ENCODE measurements at regions not wholly inside any gene's neighbourhood (a gene's known extent, or its start where the extent isn't known, plus 50 kb on each side); places are given as distances from the start of the nearest gene placed in this dataset.

DNA sequence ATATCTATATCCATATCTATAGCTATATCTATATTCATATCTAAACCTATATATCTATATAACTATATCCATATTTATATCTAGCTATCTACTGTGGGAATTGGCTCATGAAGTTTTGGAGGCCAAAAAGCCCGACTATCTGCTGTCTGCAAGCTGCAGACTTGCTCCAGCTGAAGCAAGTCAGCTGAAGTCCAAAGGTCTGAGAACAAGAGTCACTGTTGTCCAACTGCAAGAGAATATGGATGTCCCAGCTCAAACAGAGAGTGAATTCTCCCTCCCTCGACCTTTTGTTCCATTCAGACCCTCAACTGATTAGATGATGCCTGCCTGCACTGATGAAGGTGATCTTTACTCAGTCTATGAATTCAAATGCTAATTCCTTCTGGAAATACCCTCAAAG is 63.3 kb upstream of the VCX start:
- TF ChIP-seq, protein P1, sequence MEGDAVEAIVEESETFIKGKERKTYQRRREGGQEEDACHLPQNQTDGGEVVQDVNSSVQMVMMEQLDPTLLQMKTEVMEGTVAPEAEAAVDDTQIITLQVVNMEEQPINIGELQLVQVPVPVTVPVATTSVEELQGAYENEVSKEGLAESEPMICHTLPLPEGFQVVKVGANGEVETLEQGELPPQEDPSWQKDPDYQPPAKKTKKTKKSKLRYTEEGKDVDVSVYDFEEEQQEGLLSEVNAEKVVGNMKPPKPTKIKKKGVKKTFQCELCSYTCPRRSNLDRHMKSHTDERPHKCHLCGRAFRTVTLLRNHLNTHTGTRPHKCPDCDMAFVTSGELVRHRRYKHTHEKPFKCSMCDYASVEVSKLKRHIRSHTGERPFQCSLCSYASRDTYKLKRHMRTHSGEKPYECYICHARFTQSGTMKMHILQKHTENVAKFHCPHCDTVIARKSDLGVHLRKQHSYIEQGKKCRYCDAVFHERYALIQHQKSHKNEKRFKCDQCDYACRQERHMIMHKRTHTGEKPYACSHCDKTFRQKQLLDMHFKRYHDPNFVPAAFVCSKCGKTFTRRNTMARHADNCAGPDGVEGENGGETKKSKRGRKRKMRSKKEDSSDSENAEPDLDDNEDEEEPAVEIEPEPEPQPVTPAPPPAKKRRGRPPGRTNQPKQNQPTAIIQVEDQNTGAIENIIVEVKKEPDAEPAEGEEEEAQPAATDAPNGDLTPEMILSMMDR (IDR thresholded peaks at IDR 0.05; ENCODE audit: control extremely low read depth, extremely low read depth) = no peak
- H3K27ac ChIP-seq (ENCODE audit: low read depth in 1 of 2, low read length in 1 of 2) = no peak overlapping the region
- no peaks in the 10 kb centered on the region for H3K9me3 ChIP-seq (ENCODE audit: control insufficient read depth in 4 of 4, insufficient read depth in 3 of 4, low read length in 3 of 4)
- ATAC-seq (ENCODE audit: insufficient read depth, low FRiP score) (no peak), DNase-seq (no peak)
- no peaks in the 10 kb centered on the region for H3K4me1 ChIP-seq (ENCODE audit: control insufficient read depth in 5 of 5, insufficient read depth in 5 of 5, low read length in 5 of 5)
- peaks cover 0 to 41% (median 18%) of the 10 kb centered on the region in 3 donors for H3K27me3 ChIP-seq (ENCODE audit: control insufficient read depth in 3 of 3, insufficient read depth in 3 of 3, low read length in 2 of 3)
- no peaks in the 10 kb centered on the region for H3K36me3 ChIP-seq (ENCODE audit: control insufficient read depth in 4 of 4, insufficient read depth in 4 of 4, low read length in 4 of 4)
- 50 to 67% methylated on average over 2 of the region's 2 CpGs for WGBS, 2 donors
- H3K4me3 ChIP-seq = no peak overlapping the region
- H3K9ac ChIP-seq (ENCODE audit: insufficient read depth in 1 of 2, low read length in 2 of 2) = no peak overlapping the region

GRCh38 chrX:7775987-7776386 is 67.0 kb upstream of the VCX start:
- no peak for DNase-seq
- Histone ChIP-seq H3K9me3 (ENCODE audit: control insufficient read depth in 4 of 4, insufficient read depth in 3 of 4, low read length in 3 of 4) (no peaks in the 10 kb centered on the region), H3K4me1 (ENCODE audit: control insufficient read depth in 5 of 5, insufficient read depth in 5 of 5, low read length in 5 of 5) (no peaks in the 10 kb centered on the region), H3K9ac (ENCODE audit: insufficient read depth in 1 of 2, low read length in 2 of 2) (no peak overlapping the region), H3K27me3 (ENCODE audit: control insufficient read depth in 3 of 3, insufficient read depth in 3 of 3, low read length in 2 of 3) (peaks cover 0 to 41% (median 21%) of the 10 kb centered on the region in 3 donors), H3K4me3 (no peak overlapping the region), H3K27ac (ENCODE audit: low read depth in 1 of 2, low read length in 1 of 2) (no peak overlapping the region), H3K36me3 (ENCODE audit: control insufficient read depth in 4 of 4, insufficient read depth in 4 of 4, low read length in 4 of 4) (no peaks in the 10 kb centered on the region)
- TF ChIP-seq, protein P1 (IDR thresholded peaks at IDR 0.05; ENCODE audit: control extremely low read depth, extremely low read depth) = no peak
- ATAC-seq (ENCODE audit: insufficient read depth, low FRiP score) = no peak
- 80 to 98% methylated on average over 3 of the region's 3 CpGs for WGBS, 2 donors

GRCh38 chrX:7771788-7772438 is 71.1 kb upstream of the VCX start:
- TF ChIP-seq, protein P1 (IDR thresholded peaks at IDR 0.05; ENCODE audit: control extremely low read depth, extremely low read depth) = no peak
- no peak for ATAC-seq (ENCODE audit: insufficient read depth, low FRiP score)

DNA sequence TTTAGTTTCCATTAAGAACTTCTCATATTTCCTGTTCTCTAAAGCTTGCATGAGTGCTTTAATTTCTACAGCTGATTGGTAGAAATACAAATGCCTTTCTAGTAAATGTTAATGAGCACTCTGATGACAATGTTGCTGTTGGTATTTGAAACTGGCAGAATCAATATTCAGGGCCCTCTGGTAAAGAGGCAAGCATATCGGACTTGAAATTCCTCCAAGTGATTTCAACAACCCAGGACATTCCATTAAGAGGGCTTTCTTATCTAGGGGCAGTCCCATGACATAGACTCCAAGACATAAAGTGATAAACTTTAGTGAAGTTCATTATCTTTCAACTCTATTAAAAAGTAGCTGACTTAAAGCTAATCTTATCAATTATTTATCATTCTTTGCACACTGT is 83.1 kb upstream of the VCX start:
- ATAC-seq (ENCODE audit: insufficient read depth, low FRiP score) = no peak
- TF ChIP-seq, protein P1 (IDR thresholded peaks at IDR 0.05; ENCODE audit: control extremely low read depth, extremely low read depth) = no peak
- no peak for DNase-seq
- H3K4me1 ChIP-seq (ENCODE audit: control insufficient read depth in 5 of 5, insufficient read depth in 5 of 5, low read length in 5 of 5) = no peaks in the 10 kb centered on the region
- peaks cover 0 to 30% (median 20%) of the 10 kb centered on the region in 3 donors for H3K27me3 ChIP-seq (ENCODE audit: control insufficient read depth in 3 of 3, insufficient read depth in 3 of 3, low read length in 2 of 3)
- no peak overlapping the region for H3K27ac ChIP-seq (ENCODE audit: low read depth in 1 of 2, low read length in 1 of 2)
- no peak overlapping the region for H3K9ac ChIP-seq (ENCODE audit: insufficient read depth in 1 of 2, low read length in 2 of 2)
- H3K36me3 ChIP-seq (ENCODE audit: control insufficient read depth in 4 of 4, insufficient read depth in 4 of 4, low read length in 4 of 4) = no peaks in the 10 kb centered on the region
- WGBS, 2 donors = 49 to 71% methylated on average over 1 of the region's 1 CpG
- H3K4me3 ChIP-seq = no peak overlapping the region
- H3K9me3 ChIP-seq (ENCODE audit: control insufficient read depth in 4 of 4, insufficient read depth in 3 of 4, low read length in 3 of 4) = no peaks in the 10 kb centered on the region

More at GRCh38 chrX:7771788-7772438, 71.1 kb upstream of the VCX start:
- H3K36me3 ChIP-seq (ENCODE audit: control insufficient read depth in 4 of 4, insufficient read depth in 4 of 4, low read length in 4 of 4) = no peaks in the 10 kb centered on the region
- peaks cover 0 to 16% (median 14%) of the 10 kb centered on the region in 3 donors for H3K27me3 ChIP-seq (ENCODE audit: control insufficient read depth in 3 of 3, insufficient read depth in 3 of 3, low read length in 2 of 3)
- no peaks in the 10 kb centered on the region for H3K4me1 ChIP-seq (ENCODE audit: control insufficient read depth in 5 of 5, insufficient read depth in 5 of 5, low read length in 5 of 5)
- no peak overlapping the region for H3K27ac ChIP-seq (ENCODE audit: low read depth in 1 of 2, low read length in 1 of 2)
- no peak for DNase-seq
- no peak overlapping the region for H3K9ac ChIP-seq (ENCODE audit: insufficient read depth in 1 of 2, low read length in 2 of 2)
- 70 to 86% methylated on average over 7 of the region's 7 CpGs for WGBS, 2 donors
- H3K9me3 ChIP-seq (ENCODE audit: control insufficient read depth in 4 of 4, insufficient read depth in 3 of 4, low read length in 3 of 4) = peaks cover 0 to 4% (median 0%) of the 10 kb centered on the region in 4 donors
- no peak overlapping the region for H3K4me3 ChIP-seq
